ENCODE measurements at regions not wholly inside any gene's neighbourhood (a gene's known extent, or its start where the extent isn't known, plus 50 kb on each side); places are given as distances from the start of the nearest gene placed in this dataset.
"Not testable (repeated sequence)": the region's sequence is repeated elsewhere in the genome, so short reads cannot be mapped to it uniquely, and the experiment has no call there.

GRCh38 chr1:14347186-14347585, 251.3 kb upstream of the KAZN start:
- no peak for DNase-seq (ENCODE audit: low read depth in 2 of 2)

GRCh38 chr1:14347776-14348175, 250.7 kb upstream of the KAZN start:
- no peak for DNase-seq (ENCODE audit: low read depth in 2 of 2)

DNA sequence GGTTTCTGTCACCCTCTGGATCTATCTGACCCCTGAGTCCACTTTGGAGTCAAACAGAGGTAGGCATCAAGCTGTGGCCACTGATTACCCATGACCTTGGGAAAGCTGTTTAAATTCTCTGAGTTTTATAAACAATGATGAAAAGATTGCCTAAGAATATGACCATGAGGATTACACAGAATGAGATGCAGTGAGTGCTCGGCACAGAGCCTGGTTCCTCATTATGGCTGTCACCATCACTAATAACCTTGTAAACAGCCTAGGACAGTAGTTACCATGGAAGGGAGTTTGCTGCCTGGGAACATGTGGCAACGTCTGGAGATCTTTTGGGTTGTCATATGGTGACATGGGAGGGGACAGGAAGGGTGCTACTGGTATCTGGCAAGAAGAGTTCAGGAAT, 248.3 kb upstream of the KAZN start:
- no peak for DNase-seq (ENCODE audit: low read depth in 2 of 2)

DNA sequence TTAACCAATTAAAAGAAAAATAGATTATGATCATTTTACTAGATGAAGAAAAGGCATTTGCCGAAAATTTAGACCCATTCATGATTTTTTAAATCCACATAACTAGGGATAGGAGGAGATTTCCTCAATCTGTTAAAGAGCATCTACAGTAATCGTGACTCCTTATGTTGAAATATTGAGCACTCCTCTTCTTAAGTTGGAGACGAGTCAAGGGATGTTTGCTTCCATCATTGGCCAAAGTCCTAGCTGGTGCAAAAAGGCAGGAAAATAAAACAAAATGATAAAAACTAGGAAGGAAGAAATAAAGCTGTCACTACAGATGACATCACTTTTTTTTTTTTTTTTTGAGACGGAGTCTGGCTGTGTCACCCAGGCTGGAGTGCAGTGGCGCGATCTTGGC, 245.6 kb upstream of the KAZN start:
- no peak for DNase-seq (ENCODE audit: low read depth in 2 of 2)

- not testable (repeated sequence) for DNase-seq (ENCODE audit: low read depth in 2 of 2)
Measured at GRCh38 chr1:14361005-14361404, 237.5 kb upstream of the KAZN start.

GRCh38 chr1:14362331-14362730, 236.2 kb upstream of the KAZN start:
- DNase-seq (ENCODE audit: low read depth in 2 of 2): no peak

- DNase-seq (ENCODE audit: low read depth in 2 of 2): no peak
Measured at GRCh38 chr1:14363036-14363590, 235.4 kb upstream of the KAZN start.

- no peak for DNase-seq (ENCODE audit: low read depth in 2 of 2)
Measured at GRCh38 chr1:14363707-14364413, 234.6 kb upstream of the KAZN start.

- no peak for DNase-seq (ENCODE audit: low read depth in 2 of 2)
Measured at GRCh38 chr1:14365301-14365988, 233.0 kb upstream of the KAZN start.

DNA sequence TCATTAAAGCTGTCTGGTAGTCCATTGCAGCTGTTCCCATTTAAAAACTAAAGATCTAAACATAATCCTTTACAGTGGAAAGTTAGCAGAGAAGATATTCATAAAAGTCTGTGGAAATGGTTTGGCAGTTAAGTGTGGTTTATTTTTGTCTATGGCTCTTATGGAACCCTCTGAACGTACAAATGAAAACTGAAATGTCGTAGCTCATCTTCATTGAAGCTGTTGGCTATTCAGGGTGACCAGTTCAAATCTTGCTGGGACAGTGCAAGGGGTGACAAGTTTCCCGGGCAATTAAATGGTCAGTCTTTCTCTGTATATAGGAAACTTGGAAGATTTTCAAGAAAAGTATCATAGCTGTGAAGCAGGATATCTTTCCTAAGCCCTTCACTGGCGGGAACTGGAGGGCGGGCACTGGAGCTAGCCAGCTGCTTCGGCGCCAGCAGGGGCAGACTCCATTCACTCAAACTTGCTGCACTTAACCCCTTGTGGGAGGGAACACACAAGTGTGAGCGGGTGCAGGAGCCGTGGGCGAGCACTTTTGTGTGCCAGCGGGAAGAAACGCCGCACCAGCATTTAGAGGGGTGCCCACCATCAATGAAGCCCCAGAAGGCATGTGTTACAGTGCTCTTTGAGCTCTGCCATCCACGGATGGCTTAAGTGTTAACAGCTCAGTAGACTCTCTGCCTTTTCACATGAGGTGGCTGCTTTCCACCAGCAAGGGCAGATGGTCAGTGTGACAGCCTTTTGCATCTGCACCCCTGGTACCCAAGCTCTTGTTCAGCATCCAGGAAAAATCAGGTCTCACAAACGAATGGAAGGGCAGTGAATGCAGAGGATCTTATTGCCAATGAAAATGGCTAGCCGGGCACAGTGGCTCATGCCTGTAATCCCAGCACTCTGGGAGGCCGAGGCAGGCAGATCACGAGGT, 232.1 kb upstream of the KAZN start:
- no peak for DNase-seq (ENCODE audit: low read depth in 2 of 2)

DNA sequence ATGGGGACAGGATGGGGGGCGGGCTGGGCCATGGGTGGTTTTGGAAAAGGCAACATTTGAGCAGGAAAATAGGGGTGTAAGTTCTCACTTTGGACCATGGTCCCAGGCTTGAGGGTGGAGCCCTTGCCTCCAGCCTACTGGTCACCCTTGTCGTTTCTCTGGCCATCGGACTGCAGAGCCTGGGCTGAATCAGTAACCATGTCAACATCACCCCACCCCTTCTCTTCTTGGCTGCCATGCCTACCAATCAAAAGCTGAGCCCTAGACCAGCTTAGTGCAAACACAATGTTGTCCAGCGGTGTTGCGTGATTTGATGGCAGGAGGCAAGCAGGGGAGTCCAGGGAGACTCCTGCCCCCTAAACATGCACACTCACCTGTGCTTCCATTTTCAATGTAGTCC, 231.0 kb upstream of the KAZN start:
- DNase-seq (ENCODE audit: low read depth in 2 of 2): no peak

DNA sequence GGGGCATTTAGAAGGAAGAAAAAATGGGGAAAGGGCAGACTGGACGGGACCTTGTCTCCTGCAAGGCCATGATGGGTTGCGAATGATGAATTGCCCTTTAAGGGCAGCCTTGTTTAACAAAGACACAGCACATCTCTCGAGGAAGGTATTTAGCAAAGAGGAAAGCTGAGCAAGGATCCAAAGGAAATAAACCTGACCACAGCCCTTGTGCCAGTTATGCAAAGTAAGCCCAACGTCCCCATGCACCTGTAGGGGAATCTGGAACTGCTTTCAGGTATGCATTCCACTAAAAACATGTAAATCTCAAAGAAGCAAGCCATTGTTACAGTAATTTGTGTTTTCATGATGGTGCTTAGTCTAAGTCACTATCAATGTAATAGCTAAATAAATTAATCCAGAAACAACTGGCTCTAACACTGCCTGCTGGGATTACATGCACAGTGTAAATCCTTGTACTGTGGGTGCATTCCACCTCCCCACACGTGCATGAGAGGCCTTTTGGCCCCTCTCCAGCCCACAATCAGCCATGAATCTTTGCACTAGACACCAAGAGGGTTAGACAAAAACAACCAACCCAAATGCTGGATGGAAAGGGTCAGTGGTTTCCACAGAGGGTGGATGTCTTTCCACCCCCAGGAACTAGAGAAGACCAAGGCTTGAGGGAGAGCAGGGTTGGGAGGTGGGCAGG, 228.8 kb upstream of the KAZN start:
- DNase-seq (ENCODE audit: low read depth in 2 of 2): no peak

- DNase-seq (ENCODE audit: low read depth in 2 of 2): no peak
Measured at GRCh38 chr1:14371771-14372497, 226.6 kb upstream of the KAZN start.

- no peak for DNase-seq (ENCODE audit: low read depth in 2 of 2)
Measured at GRCh38 chr1:14372526-14372925, 226.0 kb upstream of the KAZN start.

DNA sequence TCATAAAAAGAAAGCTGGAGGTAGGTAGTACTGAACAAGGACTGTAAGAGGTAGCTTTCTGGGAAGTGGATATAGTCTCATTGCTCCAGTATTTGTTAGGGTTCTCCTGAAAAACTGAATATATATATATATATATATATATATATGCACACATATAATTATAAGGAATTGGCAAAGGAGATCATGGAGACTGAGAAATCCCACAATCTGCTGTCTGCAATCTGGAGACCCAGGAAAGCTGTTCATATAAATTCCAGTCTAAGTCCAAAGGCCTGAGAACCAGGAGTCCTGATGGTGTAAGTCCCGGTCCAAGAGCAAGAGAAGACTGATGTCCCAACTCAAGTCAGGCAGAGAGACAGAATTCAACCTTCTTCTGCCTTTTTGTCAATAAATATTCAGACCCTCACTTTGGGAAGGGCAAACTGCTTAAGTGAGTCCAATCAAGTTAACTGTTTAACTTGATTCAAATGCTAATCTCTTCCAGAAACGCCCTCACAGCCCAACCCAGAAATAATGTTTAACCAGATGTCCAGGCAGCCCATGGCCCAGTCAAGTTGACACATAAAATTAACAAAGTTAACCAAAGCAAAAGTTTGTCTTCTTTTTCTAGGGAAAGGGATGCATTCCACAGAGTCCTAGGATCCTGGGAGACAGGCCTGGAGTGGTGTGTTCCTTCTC, 225.3 kb upstream of the KAZN start:
- DNase-seq (ENCODE audit: low read depth in 2 of 2): no peak

DNA sequence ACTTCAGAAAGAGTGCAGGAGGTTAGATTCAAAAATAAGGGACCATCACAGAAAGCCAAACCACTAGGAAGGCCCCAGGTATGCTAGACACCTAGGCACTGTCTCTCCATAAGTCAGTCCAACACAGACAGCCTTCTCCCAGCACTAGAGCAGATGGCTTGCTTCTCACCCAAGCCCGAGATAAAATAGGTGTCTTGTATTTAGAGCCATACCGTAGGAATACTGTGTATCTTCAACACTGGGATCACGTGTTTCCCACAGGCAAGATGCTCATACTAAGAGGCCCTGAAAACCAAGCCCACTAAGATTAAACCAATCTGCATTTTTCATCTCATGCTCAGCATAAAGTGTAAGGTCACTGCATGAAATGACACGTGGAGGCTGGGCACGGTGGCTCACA, 223.3 kb upstream of the KAZN start:
- DNase-seq (ENCODE audit: low read depth in 2 of 2): no peak

- no peak for DNase-seq (ENCODE audit: low read depth in 2 of 2)
Measured at GRCh38 chr1:14377386-14377785, 221.1 kb upstream of the KAZN start.

DNA sequence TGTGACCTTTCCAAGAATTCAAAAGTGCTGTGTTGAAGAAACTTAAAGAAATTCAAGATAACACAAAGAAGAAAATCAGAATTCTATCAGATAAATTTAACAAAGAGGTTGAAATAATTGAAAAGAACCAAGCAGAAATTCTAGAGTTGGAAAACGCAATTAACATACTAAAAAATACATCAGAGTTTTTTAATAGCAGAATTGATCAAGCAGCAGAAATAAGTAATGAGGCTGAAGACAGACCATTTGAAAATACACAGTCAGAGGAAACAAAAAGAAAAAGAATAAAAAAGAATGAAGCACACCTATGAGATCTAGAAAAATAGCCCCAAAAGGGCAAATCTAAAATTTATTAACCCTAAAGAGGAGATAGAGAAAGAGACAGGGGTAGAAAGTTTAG, 218.1 kb upstream of the KAZN start:
- no peak for DNase-seq (ENCODE audit: low read depth in 2 of 2)

DNA sequence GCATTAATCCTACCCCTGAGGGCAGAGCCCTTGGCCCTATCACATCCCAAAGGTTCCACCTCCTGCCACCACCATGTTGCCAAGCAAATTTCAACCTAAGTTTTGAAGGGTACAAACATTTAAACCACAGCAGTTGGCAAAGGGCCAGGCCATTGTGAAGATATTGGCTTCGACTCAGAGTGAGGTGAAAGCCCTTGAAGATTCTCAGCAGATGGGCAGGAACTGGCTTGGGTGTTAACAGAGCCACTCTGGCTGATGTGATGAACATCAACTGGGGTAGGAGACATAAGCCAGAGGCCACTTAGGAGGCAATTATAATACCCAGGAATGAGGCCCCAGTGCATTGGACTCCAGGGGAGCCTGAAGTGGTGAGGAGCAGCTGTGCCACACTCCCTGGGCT, 207.7 kb upstream of the KAZN start:
- no peak for DNase-seq (ENCODE audit: low read depth in 2 of 2)

GRCh38 chr1:14392161-14392858, 206.2 kb upstream of the KAZN start:
- no peak for DNase-seq (ENCODE audit: low read depth in 2 of 2)

Measured in stimulated activated CD8-positive, alpha-beta memory T cell treated with anti-CD3 and anti-CD28 coated beads, Interleukin-2, amount 100 ng/mL, for 1 hour (primary cell).